Left lobe of liver (tissue), 2 donors: ENCODE measurements at regions not wholly inside any gene's neighbourhood (a gene's known extent, or its start where the extent isn't known, plus 50 kb on each side); places are given as distances from the start of the nearest gene placed in this dataset.

Experiments
- ATAC-seq: fragments of 200-7000 bp; cut with Tn5 transposase; one replicate; pipeline ENCODE4 v1.9.1; 2020; ENCODE audit warnings: mild to moderate bottlenecking, moderate library complexity
- DNase-seq: peaks from one replicate; pipeline ENCODE4 v3.0.0-alpha.2; 2020; ENCODE audit warnings: low spot score
- donor health status: DM: no; HTN: no; CAD: no; lungs with moderate emphysema.
- donor health status: DM: no; HTN: yes; CAD: no.

DNA sequence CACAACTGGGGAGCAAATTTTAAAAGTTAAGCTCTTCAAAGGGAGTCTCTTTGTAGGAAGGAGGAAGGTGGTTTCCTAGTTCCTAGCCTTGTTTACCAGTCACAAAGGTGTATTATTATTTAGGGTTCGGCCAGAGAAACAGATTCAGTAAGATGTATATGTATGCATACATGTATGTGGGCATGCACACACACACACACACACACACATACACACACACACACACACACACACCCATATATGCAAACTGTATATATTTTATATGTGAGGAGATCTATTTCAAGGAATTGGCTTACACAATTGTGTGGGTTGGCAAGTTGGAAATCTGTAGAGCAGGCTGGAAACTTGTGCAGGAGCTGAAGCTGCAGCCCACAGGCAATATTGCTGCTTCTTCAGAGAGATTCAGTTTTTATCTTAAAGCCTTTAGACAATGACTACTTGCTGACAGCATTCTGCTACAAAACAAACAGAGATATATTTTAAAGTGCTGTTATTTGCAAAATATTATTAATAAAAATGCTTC, 75.3 kb upstream of the DNAH5 start:
- no peak for ATAC-seq

DNA sequence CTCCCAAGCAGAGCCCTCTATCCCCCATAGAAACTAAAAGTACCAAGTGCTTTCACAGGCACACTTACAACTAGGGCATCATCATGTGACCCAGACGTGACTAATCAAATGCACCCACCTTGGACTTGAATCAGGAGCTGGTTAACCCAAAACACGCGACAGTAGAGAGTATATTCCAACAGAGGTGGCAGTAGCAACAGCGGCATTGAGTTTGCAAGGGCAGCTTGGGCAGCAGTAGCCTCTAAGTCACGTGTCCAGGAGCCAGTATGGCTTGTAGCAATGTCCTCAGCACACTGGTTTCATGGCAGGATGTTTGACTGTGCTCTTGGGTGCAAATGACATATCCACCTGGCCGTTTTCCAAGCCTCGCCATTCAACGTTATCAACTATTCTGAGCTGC, 73.4 kb upstream of the DNAH5 start:
- ATAC-seq (no peak), DNase-seq (no peak)

More for the DNA sequence above, 75.3 kb upstream of the DNAH5 start:
- no peak for DNase-seq

- ATAC-seq: peak; percentile 61
- no peak for DNase-seq
These were observed 72.1 kb upstream of the DNAH5 start for GRCh38 chr5:14016549-14016948.

GRCh38 chr5:14011089-14012020, 66.9 kb upstream of the DNAH5 start:
- DNase-seq (peak; percentile 91), ATAC-seq (peak; percentile 85)

GRCh38 chr5:14009575-14009974, 65.1 kb upstream of the DNAH5 start:
- DNase-seq (no peak), ATAC-seq (no peak)

DNA sequence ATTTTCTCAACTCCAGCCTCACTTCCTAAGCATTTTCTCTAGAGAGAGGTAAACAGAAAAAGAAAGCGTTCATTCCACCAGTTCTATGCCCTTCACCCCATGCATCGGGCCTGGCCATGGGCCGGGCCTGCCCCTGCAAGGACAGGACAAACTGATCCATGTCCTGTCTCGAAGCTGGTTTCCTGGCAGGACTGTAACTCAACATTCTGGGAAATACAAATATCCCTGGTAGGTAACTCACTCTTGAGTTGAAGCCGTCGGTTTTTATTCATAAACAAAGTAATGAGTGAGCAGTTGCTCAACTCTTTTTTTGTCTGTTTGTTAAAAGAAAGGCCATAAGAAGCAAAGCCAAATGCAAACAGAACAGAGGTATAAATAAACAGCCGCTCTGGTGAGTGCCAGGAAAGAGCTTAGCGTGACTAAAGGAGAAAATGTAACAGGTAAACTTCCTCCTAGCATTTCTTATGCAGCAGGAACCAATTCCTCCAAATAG, 64.4 kb upstream of the DNAH5 start:
- ATAC-seq: peak; percentile 71
- peak; percentile 77 for DNase-seq

GRCh38 chr5:14006823-14007520, 62.5 kb upstream of the DNAH5 start:
- DNase-seq: no peak
- ATAC-seq: no peak

DNA sequence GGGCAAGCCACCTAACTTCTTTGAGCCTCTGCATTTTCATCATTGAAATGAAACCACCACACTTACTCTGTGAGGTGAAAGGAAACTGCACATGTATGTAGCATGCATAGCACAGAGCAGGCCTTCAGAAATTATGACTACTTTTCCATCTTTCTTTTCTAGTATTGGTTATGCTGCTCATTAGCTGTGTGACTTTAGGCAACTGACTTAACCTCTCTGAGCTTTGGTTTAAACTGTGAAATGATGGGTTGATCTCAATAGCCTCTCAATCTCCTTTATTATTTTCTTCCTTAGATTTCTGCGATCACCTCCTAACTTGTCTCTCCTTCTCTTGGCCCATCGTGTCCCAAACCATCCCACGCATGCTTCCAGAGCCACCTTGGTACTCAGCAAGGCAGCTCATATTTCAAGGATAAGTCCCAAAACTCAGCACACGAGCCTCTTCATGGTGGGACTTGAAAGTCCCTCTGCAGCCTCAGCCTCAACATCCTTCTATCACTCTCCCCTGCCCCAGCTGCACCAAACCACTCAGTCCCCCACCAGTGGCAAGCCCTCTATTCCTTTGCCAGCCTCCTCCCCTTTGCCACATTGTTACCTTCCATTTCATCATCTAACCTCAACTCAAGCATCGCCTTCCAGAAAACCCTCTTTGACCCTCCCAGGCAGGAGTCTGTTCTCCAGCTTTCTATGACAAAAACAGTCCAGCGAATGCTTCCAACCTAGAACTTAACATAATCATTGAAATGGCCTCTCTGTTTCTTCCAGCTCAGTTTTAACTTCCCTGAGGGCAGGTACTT, 60.3 kb upstream of the DNAH5 start:
- no peak for DNase-seq
- no peak for ATAC-seq

DNA sequence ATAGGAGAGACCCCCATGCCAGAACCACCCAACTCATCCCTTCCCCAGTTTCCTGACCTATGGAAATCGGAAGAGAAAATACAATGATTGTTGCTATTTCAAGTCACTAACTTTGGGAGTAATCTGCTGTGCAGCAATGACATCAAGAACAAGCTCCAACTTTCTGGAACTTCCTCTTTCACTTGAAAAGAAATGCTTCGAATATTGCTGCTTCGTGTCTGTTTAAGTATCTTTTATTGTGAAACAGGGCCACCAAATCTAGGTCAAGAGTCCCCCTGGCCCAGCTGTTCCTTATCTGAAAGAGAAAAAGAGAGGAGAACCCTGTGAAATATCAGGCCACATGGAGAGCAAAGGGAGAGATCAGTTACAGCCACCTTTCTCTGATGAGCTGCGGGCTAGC, 59.4 kb upstream of the DNAH5 start:
- no peak for DNase-seq
- no peak for ATAC-seq

DNA sequence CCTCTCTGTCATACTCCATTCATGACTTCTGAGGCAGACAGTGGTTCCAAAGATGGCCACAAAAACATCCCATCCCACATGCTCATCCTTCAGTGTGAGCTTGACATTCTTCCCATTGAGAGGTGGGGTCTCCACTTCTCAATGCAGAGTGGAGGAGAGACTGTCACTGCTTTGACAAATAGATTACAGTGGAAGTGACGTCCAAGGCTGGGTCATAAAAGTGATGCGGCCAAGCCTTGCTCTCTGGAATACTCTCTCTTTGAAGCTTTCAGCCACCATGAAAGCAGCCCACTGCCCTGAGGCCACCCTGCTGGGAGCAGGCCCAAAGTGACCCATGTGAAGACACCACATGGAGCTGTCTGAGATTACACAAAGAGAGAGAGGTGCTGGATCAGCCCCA, 59.0 kb upstream of the DNAH5 start:
- no peak for DNase-seq
- no peak for ATAC-seq

GRCh38 chr5:13998254-13998653, 53.8 kb upstream of the DNAH5 start:
- ATAC-seq: no peak
- no peak for DNase-seq

- no peak for ATAC-seq
- DNase-seq: no peak
These were observed 53.0 kb upstream of the DNAH5 start for GRCh38 chr5:13997514-13997913.

DNA sequence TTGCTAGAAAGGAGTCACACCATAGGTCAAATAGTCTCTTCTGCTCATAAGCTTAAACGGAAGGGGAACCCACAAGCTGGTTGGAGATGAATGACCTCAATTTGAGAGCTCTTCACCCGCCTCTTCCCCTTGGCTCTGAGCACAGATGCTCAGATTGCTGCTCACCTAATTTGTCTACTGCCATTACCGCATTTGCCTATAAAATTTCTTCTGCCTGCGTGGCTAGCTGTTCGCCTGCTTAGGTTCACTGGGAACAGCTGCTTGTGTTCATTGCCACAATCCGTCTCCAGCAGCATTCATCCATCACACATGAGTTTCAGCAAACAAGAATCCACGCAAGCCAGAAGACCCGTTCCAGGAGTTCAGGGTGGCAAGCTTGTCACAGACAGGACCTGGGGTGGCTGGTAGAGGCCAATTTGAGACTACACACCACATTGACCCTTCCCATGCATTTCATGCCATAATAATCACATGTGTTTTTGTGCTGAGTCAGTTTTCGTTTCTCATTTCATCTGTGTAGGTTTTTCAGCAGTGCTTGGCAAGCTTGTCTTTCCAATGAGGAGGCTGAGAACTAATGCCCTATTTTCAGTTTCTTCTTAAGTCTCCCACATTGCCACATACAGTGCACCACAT, 50.2 kb upstream of the DNAH5 start:
- no peak for ATAC-seq
- no peak for DNase-seq
